ENCODE measurements at regions not wholly inside any gene's neighbourhood (a gene's known extent, or its start where the extent isn't known, plus 50 kb on each side); places are given as distances from the start of the nearest gene placed in this dataset.
"Not testable (repeated sequence)": the region's sequence is repeated elsewhere in the genome, so short reads cannot be mapped to it uniquely, and the experiment has no call there.

GRCh38 chrX:114167276-114167675 is 416.6 kb upstream of the HTR2C start:
- not testable (repeated sequence) for DNase-seq (ENCODE audit: low read depth, low spot score); H3K4me3 ChIP-seq (ENCODE audit: low read length); H3K27ac ChIP-seq (ENCODE audit: low read length); H3K27me3 ChIP-seq (ENCODE audit: control insufficient read depth, insufficient read depth, low read length); H3K4me1 ChIP-seq (ENCODE audit: control insufficient read depth, insufficient read depth, low read length); H3K36me3 ChIP-seq (ENCODE audit: control insufficient read depth, insufficient read depth, low read length); H3K9me3 ChIP-seq (ENCODE audit: control insufficient read depth, insufficient read depth, low read length)
- WGBS (ENCODE audit: insufficient coverage, insufficient read length), result no CpG with 5 or more reads among the region's 5 CpGs

DNA sequence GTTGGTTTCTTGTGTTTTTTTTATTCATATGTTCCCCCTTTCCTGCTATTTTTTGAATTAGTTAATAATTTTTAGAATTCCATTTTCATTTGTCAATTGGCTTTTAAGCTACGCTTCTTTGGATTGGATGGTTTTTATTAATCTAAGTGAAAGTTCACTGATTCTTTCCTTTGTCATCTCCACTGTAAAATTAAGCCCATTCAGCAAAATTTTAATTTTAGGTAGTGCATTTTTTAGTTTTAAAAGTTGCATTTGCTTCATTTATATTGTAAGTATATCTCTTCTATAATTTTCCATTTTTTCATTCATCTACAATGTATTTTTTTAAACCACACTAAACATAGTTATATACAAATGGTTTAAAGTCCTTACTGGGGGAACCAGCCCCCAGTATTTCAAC is 417.3 kb upstream of the HTR2C start:
- no peak overlapping the region for H3K27ac ChIP-seq (ENCODE audit: low read length)
- no peak for DNase-seq (ENCODE audit: low read depth, low spot score)
- H3K27me3 ChIP-seq (ENCODE audit: control insufficient read depth, insufficient read depth, low read length), result no peaks in the 10 kb centered on the region
- WGBS (ENCODE audit: insufficient coverage, insufficient read length), result no CpG with 5 or more reads among the region's 1 CpG
- no peaks in the 10 kb centered on the region for H3K9me3 ChIP-seq (ENCODE audit: control insufficient read depth, insufficient read depth, low read length)
- no peaks in the 10 kb centered on the region for H3K4me1 ChIP-seq (ENCODE audit: control insufficient read depth, insufficient read depth, low read length)
- H3K36me3 ChIP-seq (ENCODE audit: control insufficient read depth, insufficient read depth, low read length), result no peaks in the 10 kb centered on the region
- H3K4me3 ChIP-seq (ENCODE audit: low read length), result no peak overlapping the region

GRCh38 chrX:114165537-114165936 is 418.3 kb upstream of the HTR2C start:
- no CpG with 5 or more reads among the region's 3 CpGs for WGBS (ENCODE audit: insufficient coverage, insufficient read length)
- no peak for DNase-seq (ENCODE audit: low read depth, low spot score)

GRCh38 chrX:114162068-114162735 is 421.7 kb upstream of the HTR2C start:
- no peak overlapping the region for H3K4me3 ChIP-seq (ENCODE audit: low read length)
- no peaks in the 10 kb centered on the region for H3K4me1 ChIP-seq (ENCODE audit: control insufficient read depth, insufficient read depth, low read length)
- no peaks in the 10 kb centered on the region for H3K27me3 ChIP-seq (ENCODE audit: control insufficient read depth, insufficient read depth, low read length)
- no peaks in the 10 kb centered on the region for H3K36me3 ChIP-seq (ENCODE audit: control insufficient read depth, insufficient read depth, low read length)
- no peak overlapping the region for H3K27ac ChIP-seq (ENCODE audit: low read length)
- H3K9me3 ChIP-seq (ENCODE audit: control insufficient read depth, insufficient read depth, low read length), result no peaks in the 10 kb centered on the region
- DNase-seq (ENCODE audit: low read depth, low spot score), result peak; percentile 22
- WGBS (ENCODE audit: insufficient coverage, insufficient read length), result no CpG with 5 or more reads among the region's 9 CpGs

More at GRCh38 chrX:114165537-114165936, 418.3 kb upstream of the HTR2C start:
- Histone ChIP-seq H3K27ac (ENCODE audit: low read length) (no peak overlapping the region), H3K4me3 (ENCODE audit: low read length) (no peak overlapping the region), H3K27me3 (ENCODE audit: control insufficient read depth, insufficient read depth, low read length) (no peaks in the 10 kb centered on the region), H3K4me1 (ENCODE audit: control insufficient read depth, insufficient read depth, low read length) (no peaks in the 10 kb centered on the region), H3K9me3 (ENCODE audit: control insufficient read depth, insufficient read depth, low read length) (no peaks in the 10 kb centered on the region), H3K36me3 (ENCODE audit: control insufficient read depth, insufficient read depth, low read length) (no peaks in the 10 kb centered on the region)

- H3K36me3 ChIP-seq (ENCODE audit: control insufficient read depth, insufficient read depth, low read length), result no peaks in the 10 kb centered on the region
- H3K27me3 ChIP-seq (ENCODE audit: control insufficient read depth, insufficient read depth, low read length), result no peaks in the 10 kb centered on the region
- no peaks in the 10 kb centered on the region for H3K9me3 ChIP-seq (ENCODE audit: control insufficient read depth, insufficient read depth, low read length)
- no peak overlapping the region for H3K4me3 ChIP-seq (ENCODE audit: low read length)
- DNase-seq (ENCODE audit: low read depth, low spot score), result no peak
- H3K27ac ChIP-seq (ENCODE audit: low read length), result no peak overlapping the region
- H3K4me1 ChIP-seq (ENCODE audit: control insufficient read depth, insufficient read depth, low read length), result no peaks in the 10 kb centered on the region
- WGBS (ENCODE audit: insufficient coverage, insufficient read length), result no CpG with 5 or more reads among the region's 1 CpG
These were observed 431.1 kb upstream of the HTR2C start for GRCh38 chrX:114152801-114153200.

DNA sequence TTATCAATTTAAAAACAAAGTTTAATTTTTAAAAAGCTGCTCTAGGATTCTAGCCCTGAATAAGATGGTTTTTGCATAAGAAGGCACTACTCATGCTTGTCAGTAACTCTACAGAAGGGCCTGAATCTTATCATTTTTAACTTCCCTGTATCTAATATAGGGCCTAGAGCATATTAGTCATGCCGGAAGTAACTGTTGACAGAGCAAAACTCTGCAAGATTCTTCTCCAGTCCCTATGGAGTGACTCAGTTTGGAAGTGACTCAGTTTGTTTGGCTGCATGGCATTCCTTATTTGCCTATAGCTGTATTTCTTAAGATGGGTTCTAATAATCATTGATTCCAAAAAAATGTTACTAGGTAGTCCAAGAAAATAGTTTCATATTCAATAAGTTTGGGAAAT is 431.8 kb upstream of the HTR2C start:
- WGBS (ENCODE audit: insufficient coverage, insufficient read length), result no CpG with 5 or more reads among the region's 1 CpG
- no peak overlapping the region for H3K4me3 ChIP-seq (ENCODE audit: low read length)
- H3K27ac ChIP-seq (ENCODE audit: low read length), result no peak overlapping the region
- H3K36me3 ChIP-seq (ENCODE audit: control insufficient read depth, insufficient read depth, low read length), result no peaks in the 10 kb centered on the region
- no peaks in the 10 kb centered on the region for H3K9me3 ChIP-seq (ENCODE audit: control insufficient read depth, insufficient read depth, low read length)
- DNase-seq (ENCODE audit: low read depth, low spot score), result no peak
- H3K4me1 ChIP-seq (ENCODE audit: control insufficient read depth, insufficient read depth, low read length), result no peaks in the 10 kb centered on the region
- no peaks in the 10 kb centered on the region for H3K27me3 ChIP-seq (ENCODE audit: control insufficient read depth, insufficient read depth, low read length)

- H3K4me1 ChIP-seq (ENCODE audit: control insufficient read depth, insufficient read depth, low read length), result no peaks in the 10 kb centered on the region
- no peaks in the 10 kb centered on the region for H3K9me3 ChIP-seq (ENCODE audit: control insufficient read depth, insufficient read depth, low read length)
- no peak for DNase-seq (ENCODE audit: low read depth, low spot score)
- no peak overlapping the region for H3K27ac ChIP-seq (ENCODE audit: low read length)
- WGBS (ENCODE audit: insufficient coverage, insufficient read length), result no CpG with 5 or more reads among the region's 1 CpG
- H3K36me3 ChIP-seq (ENCODE audit: control insufficient read depth, insufficient read depth, low read length), result no peaks in the 10 kb centered on the region
- H3K4me3 ChIP-seq (ENCODE audit: low read length), result no peak overlapping the region
- no peaks in the 10 kb centered on the region for H3K27me3 ChIP-seq (ENCODE audit: control insufficient read depth, insufficient read depth, low read length)
These were observed 449.4 kb upstream of the HTR2C start for GRCh38 chrX:114134465-114134864.

GRCh38 chrX:114127411-114128025 is 456.4 kb upstream of the HTR2C start:
- H3K27me3 ChIP-seq (ENCODE audit: control insufficient read depth, insufficient read depth, low read length), result no peaks in the 10 kb centered on the region
- no peak overlapping the region for H3K27ac ChIP-seq (ENCODE audit: low read length)
- H3K9me3 ChIP-seq (ENCODE audit: control insufficient read depth, insufficient read depth, low read length), result no peaks in the 10 kb centered on the region
- no CpG with 5 or more reads among the region's 13 CpGs for WGBS (ENCODE audit: insufficient coverage, insufficient read length)
- H3K4me1 ChIP-seq (ENCODE audit: control insufficient read depth, insufficient read depth, low read length), result no peaks in the 10 kb centered on the region
- no peaks in the 10 kb centered on the region for H3K36me3 ChIP-seq (ENCODE audit: control insufficient read depth, insufficient read depth, low read length)
- H3K4me3 ChIP-seq (ENCODE audit: low read length), result no peak overlapping the region
- DNase-seq (ENCODE audit: low read depth, low spot score), result peak; percentile 7

DNA sequence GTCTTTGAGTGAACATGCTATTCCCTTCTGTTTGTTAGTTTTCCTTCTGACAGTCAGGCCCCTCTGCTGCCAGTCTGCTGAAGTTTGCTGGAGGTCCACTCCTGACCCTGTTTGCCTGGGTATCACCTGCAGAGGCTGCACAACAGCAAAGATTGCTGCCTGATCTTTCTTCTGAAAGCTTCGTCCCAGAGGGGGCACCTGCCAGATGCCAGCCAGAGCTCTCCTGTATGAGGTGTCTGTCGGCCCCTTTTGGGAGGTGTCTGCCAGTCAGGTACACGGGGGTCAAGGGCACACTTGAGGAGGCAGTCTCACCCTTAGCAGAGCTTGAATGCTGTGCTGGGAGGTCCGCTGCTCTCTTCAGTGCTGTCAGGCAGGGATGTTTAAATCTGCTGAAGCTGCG is 456.9 kb upstream of the HTR2C start:
- Histone ChIP-seq H3K4me3 (ENCODE audit: low read length) (no peak overlapping the region), H3K27me3 (ENCODE audit: control insufficient read depth, insufficient read depth, low read length) (no peaks in the 10 kb centered on the region), H3K27ac (ENCODE audit: low read length) (no peak overlapping the region), H3K9me3 (ENCODE audit: control insufficient read depth, insufficient read depth, low read length) (no peaks in the 10 kb centered on the region), H3K36me3 (ENCODE audit: control insufficient read depth, insufficient read depth, low read length) (no peaks in the 10 kb centered on the region), H3K4me1 (ENCODE audit: control insufficient read depth, insufficient read depth, low read length) (no peaks in the 10 kb centered on the region)
- no peak for DNase-seq (ENCODE audit: low read depth, low spot score)
- WGBS (ENCODE audit: insufficient coverage, insufficient read length), result no CpG with 5 or more reads among the region's 5 CpGs

DNA sequence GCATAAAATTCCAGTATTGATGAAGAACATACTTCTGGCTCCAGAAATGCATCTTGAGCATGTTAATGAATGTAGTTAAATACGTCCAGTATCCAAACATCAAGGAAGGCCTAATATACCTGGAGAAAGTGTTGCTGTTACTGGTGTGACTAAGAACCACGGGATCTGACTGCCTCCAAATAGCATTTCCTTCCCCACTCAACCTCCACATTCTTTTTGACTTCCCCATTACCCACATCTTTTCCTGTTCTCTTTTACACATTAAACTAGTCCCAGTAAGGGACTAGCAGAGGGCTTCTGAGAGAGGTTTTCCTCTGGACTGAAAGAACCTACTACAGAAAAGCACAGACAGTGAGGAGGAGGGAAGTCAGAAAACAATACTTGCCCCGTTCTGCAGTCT is 482.8 kb upstream of the HTR2C start:
- WGBS (ENCODE audit: insufficient coverage, insufficient read length), result no CpG with 5 or more reads among the region's 3 CpGs
- DNase-seq (ENCODE audit: low read depth, low spot score), result no peak
- Histone ChIP-seq H3K36me3 (ENCODE audit: control insufficient read depth, insufficient read depth, low read length) (no peaks in the 10 kb centered on the region), H3K27ac (ENCODE audit: low read length) (no peak overlapping the region), H3K27me3 (ENCODE audit: control insufficient read depth, insufficient read depth, low read length) (no peaks in the 10 kb centered on the region), H3K4me1 (ENCODE audit: control insufficient read depth, insufficient read depth, low read length) (no peaks in the 10 kb centered on the region), H3K4me3 (ENCODE audit: low read length) (no peak overlapping the region), H3K9me3 (ENCODE audit: control insufficient read depth, insufficient read depth, low read length) (no peaks in the 10 kb centered on the region)

GRCh38 chrX:114097866-114098265 is 486.0 kb upstream of the HTR2C start:
- no peaks in the 10 kb centered on the region for H3K9me3 ChIP-seq (ENCODE audit: control insufficient read depth, insufficient read depth, low read length)
- H3K4me1 ChIP-seq (ENCODE audit: control insufficient read depth, insufficient read depth, low read length), result no peaks in the 10 kb centered on the region
- WGBS (ENCODE audit: insufficient coverage, insufficient read length), result no CpG with 5 or more reads among the region's 2 CpGs
- H3K27ac ChIP-seq (ENCODE audit: low read length), result no peak overlapping the region
- DNase-seq (ENCODE audit: low read depth, low spot score), result no peak
- no peaks in the 10 kb centered on the region for H3K27me3 ChIP-seq (ENCODE audit: control insufficient read depth, insufficient read depth, low read length)
- no peaks in the 10 kb centered on the region for H3K36me3 ChIP-seq (ENCODE audit: control insufficient read depth, insufficient read depth, low read length)
- no peak overlapping the region for H3K4me3 ChIP-seq (ENCODE audit: low read length)
